ENCODE measurements at regions not wholly inside any gene's neighbourhood (a gene's known extent, or its start where the extent isn't known, plus 50 kb on each side); places are given as distances from the start of the nearest gene placed in this dataset.

GRCh38 chr12:69087986-69088385 is 151.4 kb upstream of the CPSF6 start:
- no peak for FAIRE-seq
- no peak for DNase-seq (ENCODE audit: insufficient read length)
- TF ChIP-seq POLR2AphosphoS5 (IDR thresholded peaks at IDR 0.05; ENCODE audit: low read depth, low read length) (no peak), TAF1 (IDR thresholded peaks at IDR 0.05; ENCODE audit: borderline replicate concordance, low read depth, low read length) (no peak), POLR2A (IDR thresholded peaks at IDR 0.05; ENCODE audit: low read depth, low read length) (no peak)

GRCh38 chr12:69090722-69091121 is 148.6 kb upstream of the CPSF6 start:
- TF ChIP-seq POLR2A (IDR thresholded peaks at IDR 0.05; ENCODE audit: low read depth, low read length) (no peak), POLR2AphosphoS5 (IDR thresholded peaks at IDR 0.05; ENCODE audit: low read depth, low read length) (no peak), TAF1 (IDR thresholded peaks at IDR 0.05; ENCODE audit: borderline replicate concordance, low read depth, low read length) (no peak)
- no peak for DNase-seq (ENCODE audit: insufficient read length)
- FAIRE-seq = no peak

- FAIRE-seq (no peak), DNase-seq (ENCODE audit: insufficient read length) (no peak)
- TF ChIP-seq TAF1 (IDR thresholded peaks at IDR 0.05; ENCODE audit: borderline replicate concordance, low read depth, low read length) (no peak), POLR2AphosphoS5 (IDR thresholded peaks at IDR 0.05; ENCODE audit: low read depth, low read length) (no peak), POLR2A (IDR thresholded peaks at IDR 0.05; ENCODE audit: low read depth, low read length) (no peak)
Measured at GRCh38 chr12:69091442-69092017, 147.8 kb upstream of the CPSF6 start.

GRCh38 chr12:69092137-69092536 is 147.2 kb upstream of the CPSF6 start:
- DNase-seq (ENCODE audit: insufficient read length) (no peak), FAIRE-seq (no peak)
- TF ChIP-seq TAF1 (IDR thresholded peaks at IDR 0.05; ENCODE audit: borderline replicate concordance, low read depth, low read length) (no peak), POLR2A (IDR thresholded peaks at IDR 0.05; ENCODE audit: low read depth, low read length) (no peak), POLR2AphosphoS5 (IDR thresholded peaks at IDR 0.05; ENCODE audit: low read depth, low read length) (no peak)

- TF ChIP-seq TAF1 (IDR thresholded peaks at IDR 0.05; ENCODE audit: borderline replicate concordance, low read depth, low read length) (no peak), POLR2A (IDR thresholded peaks at IDR 0.05; ENCODE audit: low read depth, low read length) (no peak), POLR2AphosphoS5 (IDR thresholded peaks at IDR 0.05; ENCODE audit: low read depth, low read length) (no peak)
- no peak for FAIRE-seq
- DNase-seq (ENCODE audit: insufficient read length) = no peak
Measured at GRCh38 chr12:69094606-69095216, 144.7 kb upstream of the CPSF6 start.

GRCh38 chr12:69095765-69096477 is 143.4 kb upstream of the CPSF6 start:
- no peak for FAIRE-seq
- DNase-seq (ENCODE audit: insufficient read length) = no peak
- no peak for TF ChIP-seq POLR2A (IDR thresholded peaks at IDR 0.05; ENCODE audit: low read depth, low read length)

GRCh38 chr12:69096669-69097335 is 142.6 kb upstream of the CPSF6 start:
- DNase-seq (ENCODE audit: insufficient read length) = no peak
- FAIRE-seq = no peak
- TF ChIP-seq TAF1 (IDR thresholded peaks at IDR 0.05; ENCODE audit: borderline replicate concordance, low read depth, low read length) (no peak), POLR2A (IDR thresholded peaks at IDR 0.05; ENCODE audit: low read depth, low read length) (no peak), POLR2AphosphoS5 (IDR thresholded peaks at IDR 0.05; ENCODE audit: low read depth, low read length) (no peak)

GRCh38 chr12:69097619-69098368 is 141.6 kb upstream of the CPSF6 start:
- DNase-seq (ENCODE audit: insufficient read length) (no peak), FAIRE-seq (no peak)
- TF ChIP-seq TAF1 (IDR thresholded peaks at IDR 0.05; ENCODE audit: borderline replicate concordance, low read depth, low read length) (no peak), POLR2A (IDR thresholded peaks at IDR 0.05; ENCODE audit: low read depth, low read length) (no peak), POLR2AphosphoS5 (IDR thresholded peaks at IDR 0.05; ENCODE audit: low read depth, low read length) (no peak)

GRCh38 chr12:69099201-69099837 is 140.1 kb upstream of the CPSF6 start:
- DNase-seq (ENCODE audit: insufficient read length) (no peak), FAIRE-seq (no peak)
- TF ChIP-seq POLR2A (IDR thresholded peaks at IDR 0.05; ENCODE audit: low read depth, low read length) (no peak), TAF1 (IDR thresholded peaks at IDR 0.05; ENCODE audit: borderline replicate concordance, low read depth, low read length) (no peak), POLR2AphosphoS5 (IDR thresholded peaks at IDR 0.05; ENCODE audit: low read depth, low read length) (no peak)

- no peak for DNase-seq (ENCODE audit: insufficient read length)
- TF ChIP-seq POLR2A (IDR thresholded peaks at IDR 0.05; ENCODE audit: low read depth, low read length) (no peak), POLR2AphosphoS5 (IDR thresholded peaks at IDR 0.05; ENCODE audit: low read depth, low read length) (no peak), TAF1 (IDR thresholded peaks at IDR 0.05; ENCODE audit: borderline replicate concordance, low read depth, low read length) (no peak)
- FAIRE-seq = no peak
Measured at GRCh38 chr12:69101505-69101904, 137.9 kb upstream of the CPSF6 start.

- FAIRE-seq (no peak), DNase-seq (ENCODE audit: insufficient read length) (no peak)
- TF ChIP-seq POLR2A (IDR thresholded peaks at IDR 0.05; ENCODE audit: low read depth, low read length) (no peak), TAF1 (IDR thresholded peaks at IDR 0.05; ENCODE audit: borderline replicate concordance, low read depth, low read length) (no peak), POLR2AphosphoS5 (IDR thresholded peaks at IDR 0.05; ENCODE audit: low read depth, low read length) (no peak)
Measured at GRCh38 chr12:69102856-69103255, 136.5 kb upstream of the CPSF6 start.
